A673 (cell line): ENCODE measurements at regions not wholly inside any gene's neighbourhood (a gene's known extent, or its start where the extent isn't known, plus 50 kb on each side); places are given as distances from the start of the nearest gene placed in this dataset.
"Not testable (repeated sequence)": the region's sequence is repeated elsewhere in the genome, so short reads cannot be mapped to it uniquely, and the experiment has no call there.

ENCODE experiments used
- BruUV-seq: library from RNA; stranded (reverse); fragments of 400-500 nt; replicated peaks from 2 replicates; lab custom pipeline; 2021; lab: Mats Ljungman, UMichigan
- CTCF ChIA-PET: fragments of 300-600 bp; sonication (Branson Sonifier 250); formaldehyde crosslinking; loops from one replicate; lab custom pipeline; 2022; ENCODE audit warnings: antibody characterized with exemption; lab: Charles Lee
- POLR2A ChIA-PET: fragments of 300-600 bp; sonication (Branson Sonifier 250); formaldehyde crosslinking; loops from one replicate; lab custom pipeline; 2022; ENCODE audit warnings: antibody characterized with exemption; ENCODE audit not compliant: low non-redundant PET; lab: Charles Lee
- DNase-seq: peaks from one replicate; pipeline ENCODE4 v3.0.0-alpha.2; 2015; ENCODE audit warnings: low spot score
- H3K27ac ChIP-seq: fragments of 200-600 bp; sonication (generic); 2 replicates; pipeline ENCODE4 v1.5.1; 2016; ENCODE audit warnings: mixed run types, low read depth, mild to moderate bottlenecking, mixed read lengths, antibody characterized with exemption, low read length; ENCODE audit not compliant: poor library complexity, severe bottlenecking
- H3K27me3 ChIP-seq: fragments of 200-600 bp; sonication (generic); replicated peaks from 2 replicates; pipeline ENCODE4 v1.6.1; 2017; ENCODE audit warnings: mixed run types, low read depth, mild to moderate bottlenecking, mixed read lengths, antibody characterized with exemption, low read length; ENCODE audit not compliant: insufficient read depth, poor library complexity
- H3K36me3 ChIP-seq: fragments of 200-600 bp; sonication (generic); 2 replicates; pipeline ENCODE4 v1.6.1; 2016; ENCODE audit warnings: mixed run types, mild to moderate bottlenecking, mixed read lengths, antibody characterized with exemption, low read length; ENCODE audit not compliant: insufficient read depth, poor library complexity, severe bottlenecking
- H3K4me1 ChIP-seq: fragments of 200-600 bp; sonication (generic); 2 replicates; pipeline ENCODE4 v1.6.1; 2017; ENCODE audit warnings: mixed run types, mild to moderate bottlenecking, mixed read lengths, antibody characterized with exemption, low read length; ENCODE audit not compliant: insufficient read depth, poor library complexity, severe bottlenecking
- H3K4me3 ChIP-seq: fragments of 200-600 bp; sonication (generic); 2 replicates; pipeline ENCODE4 v1.5.1; 2016; ENCODE audit warnings: low read depth, mixed run types, mild to moderate bottlenecking, mixed read lengths, low read length; ENCODE audit not compliant: poor library complexity, severe bottlenecking
- H3K9me3 ChIP-seq: fragments of 200-600 bp; sonication (generic); 2 replicates; pipeline ENCODE4 v1.6.1; 2016; ENCODE audit warnings: mixed run types, low read depth, mild to moderate bottlenecking, mixed read lengths, antibody characterized with exemption, low read length; ENCODE audit not compliant: poor library complexity, severe bottlenecking
- intact Hi-C: fragments of 100-400 bp; cut with micrococcal nuclease; formaldehyde crosslinking; loops from one replicate; pipeline ENCODE4 v1.10.0; 2022; ENCODE audit not compliant: unreplicated experiment

- intact Hi-C loops, H3K4me3 ChIP-seq, DNase-seq, POLR2A ChIA-PET, H3K27ac ChIP-seq, H3K9me3 ChIP-seq, H3K27me3 ChIP-seq, H3K4me1 ChIP-seq, BruUV-seq, H3K36me3 ChIP-seq, CTCF ChIA-PET: not testable (repeated sequence)
These were observed 299.6 kb upstream of the PLGLB1 start for GRCh38 chr2:87321201-87321600.

DNA sequence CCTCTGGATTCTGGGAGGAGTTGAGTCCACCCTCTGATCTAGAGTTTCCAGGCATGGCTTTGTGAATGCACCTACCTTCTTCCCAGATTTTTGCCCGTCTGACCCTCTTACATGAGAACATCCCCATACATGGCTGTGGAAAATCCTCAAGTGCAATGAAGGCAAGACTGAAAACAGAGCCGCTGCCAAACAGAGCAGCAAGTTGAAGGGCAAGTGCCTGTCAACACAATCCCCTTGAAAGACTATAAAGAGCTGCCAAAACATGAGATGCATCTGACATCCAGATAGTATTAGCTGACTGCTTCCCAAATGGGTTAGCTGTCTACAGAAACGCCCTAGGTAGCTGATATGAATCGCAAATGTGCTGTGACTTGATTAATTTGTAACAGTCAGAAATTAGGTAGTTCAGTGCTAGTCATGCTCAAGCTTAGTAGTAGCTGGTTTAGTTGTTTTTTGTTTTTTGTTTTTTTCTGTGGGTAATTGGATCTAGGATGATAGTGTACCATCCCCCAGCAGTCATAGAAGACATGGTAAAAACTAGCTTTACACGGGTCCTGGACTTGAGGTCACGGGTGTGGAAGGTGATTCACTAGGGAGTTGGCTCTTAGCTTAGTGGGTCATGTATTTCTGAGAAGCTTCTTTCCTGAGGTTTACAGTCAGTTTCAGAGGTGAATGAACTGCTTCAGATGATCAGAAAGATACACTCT lies 302.8 kb upstream of the PLGLB1 start:
- CTCF ChIA-PET, H3K4me1 ChIP-seq, H3K36me3 ChIP-seq, intact Hi-C loops, POLR2A ChIA-PET, H3K9me3 ChIP-seq, H3K27ac ChIP-seq, BruUV-seq, H3K27me3 ChIP-seq, H3K4me3 ChIP-seq, DNase-seq: not testable (repeated sequence)

DNA sequence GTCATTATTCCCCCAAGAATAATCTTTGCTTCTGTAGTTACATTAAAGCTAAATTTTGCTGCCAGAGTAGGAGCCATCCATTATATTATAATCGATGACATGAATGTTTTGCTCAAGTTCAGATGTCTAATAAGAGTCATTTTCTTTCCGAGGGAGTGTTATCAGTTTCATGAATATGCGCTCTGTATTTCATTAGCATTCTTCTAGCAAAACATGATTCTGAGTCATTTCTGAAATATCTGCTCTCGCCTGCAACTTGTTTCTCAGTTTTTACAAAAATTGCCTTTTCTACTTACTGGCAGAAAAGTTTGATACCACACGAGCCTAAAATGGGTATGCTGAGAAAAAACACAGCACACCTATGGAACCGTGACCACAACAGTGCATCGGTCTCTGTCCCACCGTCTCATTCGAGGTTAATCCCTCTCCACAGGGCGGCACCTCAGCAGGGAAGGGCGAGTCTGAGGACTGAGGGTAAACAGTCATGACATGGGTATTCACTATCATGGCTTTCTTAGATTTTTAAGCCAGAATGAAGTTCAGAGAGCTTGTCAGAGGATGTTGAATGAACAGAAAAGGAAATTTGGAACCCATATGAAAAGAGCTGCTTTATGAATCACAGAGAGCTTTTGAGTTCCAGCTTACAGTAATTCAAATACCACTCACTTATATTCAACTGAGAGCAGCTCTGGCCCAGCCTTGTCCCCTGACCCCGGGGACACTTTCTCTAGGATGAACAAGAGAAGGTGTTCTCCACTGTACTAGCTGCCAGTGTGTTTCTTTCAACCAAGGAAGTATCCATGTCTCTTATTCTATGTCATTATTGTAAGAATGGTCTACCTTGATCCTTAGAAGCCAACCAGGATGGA lies 303.6 kb upstream of the PLGLB1 start:
- DNase-seq, H3K27me3 ChIP-seq, H3K4me3 ChIP-seq, POLR2A ChIA-PET, H3K4me1 ChIP-seq, CTCF ChIA-PET, intact Hi-C loops, H3K27ac ChIP-seq, H3K9me3 ChIP-seq, BruUV-seq, H3K36me3 ChIP-seq: not testable (repeated sequence)

- H3K4me1 ChIP-seq, intact Hi-C loops, H3K27me3 ChIP-seq, CTCF ChIA-PET, BruUV-seq, H3K9me3 ChIP-seq, DNase-seq, H3K27ac ChIP-seq, H3K36me3 ChIP-seq, H3K4me3 ChIP-seq, POLR2A ChIA-PET: not testable (repeated sequence)
These were observed 304.3 kb upstream of the PLGLB1 start for GRCh38 chr2:87325911-87326294.

- BruUV-seq, H3K27me3 ChIP-seq, H3K4me1 ChIP-seq, H3K9me3 ChIP-seq, intact Hi-C loops, H3K4me3 ChIP-seq, H3K27ac ChIP-seq, CTCF ChIA-PET, H3K36me3 ChIP-seq, POLR2A ChIA-PET, DNase-seq: not testable (repeated sequence)
These were observed 305.1 kb upstream of the PLGLB1 start for GRCh38 chr2:87326754-87327153.

DNA sequence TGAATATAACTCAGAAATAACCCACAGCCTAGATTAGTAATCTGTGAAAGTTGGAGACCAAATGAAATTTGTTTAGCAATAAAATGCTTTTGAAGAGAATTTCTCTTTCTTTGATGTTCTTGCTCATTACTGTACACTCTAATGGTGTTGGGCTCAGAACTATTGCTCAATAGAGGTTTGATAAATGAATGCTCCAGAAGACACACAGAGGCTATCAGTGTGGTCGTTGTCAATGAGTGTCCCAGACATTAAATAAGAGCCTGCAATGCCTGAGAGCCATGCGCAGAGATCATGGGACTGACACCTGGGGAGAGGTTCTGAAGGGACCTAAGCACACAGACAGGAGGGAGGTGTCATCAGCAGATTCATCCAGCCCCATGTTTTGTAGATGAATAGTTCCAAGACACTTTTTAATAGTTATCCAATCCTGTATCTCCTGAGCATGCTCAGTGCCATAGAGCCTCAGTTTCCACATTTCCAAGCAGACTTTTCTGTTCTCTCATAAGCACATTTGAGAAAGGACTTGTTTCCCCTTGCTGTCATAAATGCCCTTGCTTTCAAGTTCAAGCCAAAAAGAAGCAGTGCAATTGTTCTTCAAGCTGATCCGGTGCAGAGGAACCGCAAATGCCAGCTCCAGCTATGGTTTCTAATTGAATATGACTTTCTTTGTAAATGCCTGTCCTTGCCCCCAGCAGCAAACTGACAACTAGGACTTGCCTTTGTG lies 306.2 kb upstream of the PLGLB1 start:
- CTCF ChIA-PET, BruUV-seq, H3K36me3 ChIP-seq, H3K9me3 ChIP-seq, H3K27me3 ChIP-seq, H3K4me1 ChIP-seq, H3K27ac ChIP-seq, DNase-seq, intact Hi-C loops, POLR2A ChIA-PET, H3K4me3 ChIP-seq: not testable (repeated sequence)

DNA sequence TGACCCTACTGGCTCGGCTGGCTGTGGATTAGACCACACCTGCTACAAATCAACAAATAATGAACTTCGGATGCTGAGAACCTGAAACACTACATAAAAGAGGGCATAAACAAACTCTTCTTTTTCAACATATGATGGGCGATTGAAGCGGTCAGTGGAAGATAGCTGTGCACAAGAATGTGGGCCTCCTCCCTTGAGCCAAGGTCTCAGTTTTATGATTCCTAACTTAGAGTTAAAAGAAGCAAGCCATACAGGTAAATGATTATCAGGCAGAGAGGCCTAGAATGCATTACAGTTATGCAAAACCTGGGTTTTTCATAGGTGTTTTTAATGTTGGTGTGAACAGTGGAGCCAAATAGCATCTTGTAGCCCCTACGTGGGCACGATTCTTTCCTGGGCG lies 307.9 kb upstream of the PLGLB1 start:
- H3K36me3 ChIP-seq, H3K9me3 ChIP-seq, intact Hi-C loops, POLR2A ChIA-PET, DNase-seq, H3K4me1 ChIP-seq, CTCF ChIA-PET, H3K27me3 ChIP-seq, H3K27ac ChIP-seq, BruUV-seq, H3K4me3 ChIP-seq: not testable (repeated sequence)
